K562 (cell line): ENCODE measurements at regions not wholly inside any gene's neighbourhood (a gene's known extent, or its start where the extent isn't known, plus 50 kb on each side); places are given as distances from the start of the nearest gene placed in this dataset.

Experiments
- ATAC-seq: fragments of 200-7000 bp; cut with Tn5 transposase; 3 replicates; pipeline ENCODE4 v1.9.1; 2020; ENCODE audit warnings: moderate library complexity
- BruUV-seq: library from RNA; stranded (reverse); fragments of 400-500 nt; replicated peaks from 2 replicates; lab custom pipeline; 2021; lab: Mats Ljungman, UMichigan
- CTCF ChIA-PET: fragments of 300-600 bp; formaldehyde crosslinking; extraction: SDS; loops from one replicate; lab custom pipeline; 2021; ENCODE audit warnings: low intra/inter-chr PET ratio; lab: Yijun Ruan, JAX
- POLR2A ChIA-PET: fragments of 300-600, 350-650 bp; sonication (Branson Sonifier 250); formaldehyde crosslinking; extraction: SDS; loops from one replicate; lab custom pipeline; 2021; ENCODE audit warnings: antibody characterized with exemption, inconsistent platforms; lab: Yijun Ruan, JAX
- DNase-seq, 4 experiments: peaks; one replicate each; pipeline versions ENCODE4 v3.0.0 to v3.0.0-alpha.2; 2011 to 2018; ENCODE audit warnings: low spot score in 3 of 4, mixed read lengths in 3 of 4; ENCODE audit errors: extremely low read depth in 1 of 4
- FAIRE-seq: peaks from 2 replicates; lab custom pipeline; 2011; peaks lifted over from hg19 to GRCh38; lab: Jason Lieb, UNC
- H2AFZ ChIP-seq: 2 replicates; pipeline ENCODE4 v1.6.0; 2011; ENCODE audit warnings: low read depth, low read length, control low read depth, inconsistent platforms
- H3K27ac ChIP-seq: fragments of 200-600 bp; 3 replicates; pipeline ENCODE4 v1.8.0; 2011; ENCODE audit warnings: low read depth, mild to moderate bottlenecking, control low read depth, inconsistent platforms, low read length, moderate library complexity, mixed read lengths; ENCODE audit errors: extremely low read depth
- H3K27me3 ChIP-seq, 2 experiments: fragments of 300-600 bp in 1 of 2; 2 replicates in 1 of 2; 3 replicates in 1 of 2; pipeline versions ENCODE4 v1.6.0 to v1.8.0; 2011; ENCODE audit warnings: inconsistent platforms in 2 of 2, low read length in 2 of 2, mild to moderate bottlenecking in 1 of 2, mixed read lengths in 1 of 2, moderate library complexity in 1 of 2; ENCODE audit not compliant: control insufficient read depth in 2 of 2, insufficient read depth in 2 of 2
- H3K36me3 ChIP-seq: fragments of 300-600 bp; 3 replicates; pipeline ENCODE4 v1.8.0; 2011; ENCODE audit warnings: mild to moderate bottlenecking, low read length, inconsistent platforms; ENCODE audit not compliant: control insufficient read depth, insufficient read depth
- H3K4me1 ChIP-seq, 2 experiments: fragments of 200-600 bp in 1 of 2; replicated peaks in 1 of 2; 2 replicates in 1 of 2; 3 replicates in 1 of 2; pipeline versions ENCODE4 v1.5.1 to v1.8.0; 2011; ENCODE audit warnings: inconsistent platforms in 2 of 2, low read length in 2 of 2, mild to moderate bottlenecking in 1 of 2, mixed read lengths in 1 of 2, moderate library complexity in 1 of 2; ENCODE audit not compliant: control insufficient read depth in 2 of 2, insufficient read depth in 2 of 2
- H3K4me2 ChIP-seq: 2 replicates; pipeline ENCODE4 v1.6.1; 2011; ENCODE audit warnings: low read length, control low read depth, inconsistent platforms, mixed read lengths; ENCODE audit not compliant: insufficient read depth
- H3K4me3 ChIP-seq: fragments of 200-600 bp; sonication (generic), shearing (Covaris generic); 2 replicates; pipeline ENCODE4 v1.5.1; 2016; ENCODE audit warnings: control low read depth, inconsistent platforms
- H3K79me2 ChIP-seq: fragments of 200-600 bp; 3 replicates; pipeline ENCODE4 v1.8.0; 2011; ENCODE audit warnings: low read length, inconsistent platforms; ENCODE audit not compliant: control insufficient read depth, insufficient read depth
- H3K9ac ChIP-seq, 2 experiments: 2 replicates each; pipeline versions ENCODE4 v1.6.0 to v1.6.1; 2011; ENCODE audit warnings: low read depth in 2 of 2, low read length in 2 of 2, control low read depth in 1 of 2, inconsistent platforms in 1 of 2, mild to moderate bottlenecking in 1 of 2, mixed read lengths in 1 of 2; ENCODE audit not compliant: insufficient read depth in 1 of 2
- H3K9me1 ChIP-seq: one replicate; pipeline ENCODE4 v1.6.0; 2011; ENCODE audit warnings: inconsistent platforms, mild to moderate bottlenecking, low read length, moderate library complexity; ENCODE audit not compliant: control insufficient read depth, insufficient read depth
- H3K9me3 ChIP-seq: replicated peaks from 2 replicates; pipeline ENCODE4 v1.5.1; 2011; ENCODE audit warnings: low read depth, low read length, inconsistent platforms; ENCODE audit not compliant: control insufficient read depth, insufficient read depth
- H4K20me1 ChIP-seq: replicated peaks from 2 replicates; pipeline ENCODE4 v1.6.1; 2011; ENCODE audit warnings: low read length, inconsistent platforms, mixed read lengths; ENCODE audit not compliant: control insufficient read depth, insufficient read depth
- BCLAF1 ChIP-seq, 2 experiments: fragments of 450-650 bp in 1 of 2; IDR thresholded peaks; 2 replicates each; pipeline ENCODE4 v1.6.1; 2011 to 2017; ENCODE audit warnings: low read depth in 2 of 2, antibody characterized with exemption in 1 of 2, borderline replicate concordance in 1 of 2, low read length in 1 of 2, mild to moderate bottlenecking in 1 of 2, mixed read lengths in 1 of 2; ENCODE audit not compliant: control insufficient read depth in 1 of 2
- CAMTA2 ChIP-seq: fragments of 250-450 bp; sonication (Bioruptor Pico); conservative IDR thresholded peaks from 2 replicates; pipeline ENCODE4 v1.5.1; 2022
- NR2C2 ChIP-seq, 2 experiments: fragments of 200-800 bp in 1 of 2; sonication (Bioruptor generic) in 1 of 2; sonication (generic) in 1 of 2; formaldehyde crosslinking in 1 of 2; IDR thresholded peaks; 2 replicates each; pipeline versions ENCODE4 v1.6.1 to v1.8.0; 2016 to 2022; ENCODE audit warnings: mild to moderate bottlenecking in 1 of 2, missing compliant biosample characterization in 1 of 2, missing genetic modification characterization in 1 of 2, missing genetic modification reagents in 1 of 2
- PCBP2 ChIP-seq: fragments of 200-400 bp; formaldehyde crosslinking; IDR thresholded peaks from 2 replicates; pipeline ENCODE4 v1.6.1; 2018; ENCODE audit warnings: low read length, low read depth, mild to moderate bottlenecking, moderate library complexity; ENCODE audit not compliant: poor library complexity, severe bottlenecking
- RBM39 ChIP-seq: fragments of 200-400 bp; formaldehyde crosslinking; optimal IDR thresholded peaks from 2 replicates; pipeline ENCODE3; 2018; ENCODE audit warnings: low read depth, low read length
- SMAD2 ChIP-seq: fragments of 150-350 bp; IDR thresholded peaks from 2 replicates; pipeline ENCODE4 v1.6.1; 2014; ENCODE audit warnings: low read depth, mild to moderate bottlenecking, low read length
- SMAD4 ChIP-seq: fragments of 250-450 bp; sonication (Bioruptor Pico); conservative IDR thresholded peaks from 2 replicates; pipeline ENCODE4 v1.8.0; 2021; ENCODE audit warnings: inconsistent platforms, mild to moderate bottlenecking, moderate library complexity
- SP1 ChIP-seq: sonication (generic); formaldehyde crosslinking; IDR thresholded peaks from 2 replicates; pipeline ENCODE4 v1.8.1; 2022; ENCODE audit warnings: mild to moderate bottlenecking, missing genetic modification reagents
- TAF15 ChIP-seq: fragments of 200-400 bp; formaldehyde crosslinking; IDR thresholded peaks from 2 replicates; pipeline ENCODE4 v1.6.1; 2017; ENCODE audit warnings: mild to moderate bottlenecking, low read depth, low read length, moderate library complexity
- TAL1 ChIP-seq: fragments of 450-650 bp; IDR thresholded peaks from 2 replicates; pipeline ENCODE4 v1.6.1; 2016; ENCODE audit warnings: mild to moderate bottlenecking
- ZBTB2 ChIP-seq: fragments of 450-650 bp; IDR thresholded peaks from 2 replicates; pipeline ENCODE4 v1.6.1; 2016; ENCODE audit warnings: antibody characterized with exemption
- ZC3H11A ChIP-seq: IDR thresholded peaks from 2 replicates; pipeline ENCODE4 v1.6.1; 2012; ENCODE audit warnings: low read depth, low read length, improper control_type of control experiment
- ZFX ChIP-seq: sonication (generic); formaldehyde crosslinking; IDR thresholded peaks from 2 replicates; pipeline ENCODE4 v1.8.0; 2022; ENCODE audit warnings: mild to moderate bottlenecking, missing genetic modification reagents, moderate library complexity
- ZNF134 ChIP-seq: fragments of 250-450 bp; sonication (Bioruptor Pico); conservative IDR thresholded peaks from 2 replicates; pipeline ENCODE4 v1.4.0; 2020
- ZNF197 ChIP-seq: fragments of 200-800 bp; sonication (Bioruptor generic); IDR thresholded peaks from 2 replicates; pipeline ENCODE4 v1.6.1; 2016; ENCODE audit warnings: low read depth, missing genetic modification characterization, missing compliant biosample characterization
- ZNF75A ChIP-seq: fragments of 450-650 bp; formaldehyde crosslinking; IDR thresholded peaks from 2 replicates; pipeline ENCODE4 v1.4.0; 2020; ENCODE audit warnings: mild to moderate bottlenecking
- ZNF785 ChIP-seq: fragments of 250-450 bp; sonication (Bioruptor Pico); IDR thresholded peaks from 2 replicates; pipeline ENCODE4 v1.4.0; 2020; ENCODE audit warnings: mild to moderate bottlenecking
- WGBS: fragments of 100-300 bp; shearing (Covaris generic); methylation state at CpG from one replicate; pipeline ENCODE4 v1.1.6; 2016; ENCODE audit warnings: low coverage, mixed read lengths; ENCODE audit not compliant: insufficient coverage; ENCODE audit errors: missing lambda C conversion rate; 5-methylcytosine and 5-hydroxymethylcytosine counted together
- in situ Hi-C: fragments of 300-500 bp; cut with MboI; formaldehyde crosslinking; loops from 4 replicates; pipeline ENCODE4 v1.15.0; 2018; ENCODE audit warnings: inconsistent platforms, mixed read lengths
- intact Hi-C: fragments of 100-400 bp; cut with micrococcal nuclease; formaldehyde crosslinking; loops from 2 replicates; pipeline ENCODE4 v1.14.2; 2022

GRCh38 chr5:126030698-126031097 lies 392.5 kb upstream of the GRAMD2B start:
- intact Hi-C loops (no loop called here), in situ Hi-C loops (no loop called here)
- no peaks in the 10 kb centered on the region for H3K36me3 ChIP-seq
- H3K27me3 ChIP-seq: no peaks in the 10 kb centered on the region
- no peak overlapping the region for H3K4me2 ChIP-seq
- no peak for DNase-seq
- no peak overlapping the region for H3K4me3 ChIP-seq
- no peaks in the 10 kb centered on the region for H4K20me1 ChIP-seq
- no peaks in the 10 kb centered on the region for H3K79me2 ChIP-seq
- H2AFZ ChIP-seq: no peak overlapping the region
- no peak overlapping the region for H3K9ac ChIP-seq
- H3K27ac ChIP-seq: no peak overlapping the region
- POLR2A ChIA-PET: no interaction called here
- no TSS peak for BruUV-seq
- H3K9me1 ChIP-seq: no peaks in the 10 kb centered on the region
- WGBS: 2% methylated on average over 3 of the region's 3 CpGs
- CTCF ChIA-PET: no interaction called here
- ATAC-seq: no peak
- no peaks in the 10 kb centered on the region for H3K9me3 ChIP-seq
- no peaks in the 10 kb centered on the region for H3K4me1 ChIP-seq
- TF ChIP-seq ZNF75A (CRISPR knock-in tag): no peak
- no peak for TF ChIP-seq PCBP2
- TF ChIP-seq TAL1: no peak
- no peak for TF ChIP-seq ZC3H11A
- TF ChIP-seq CAMTA2 (CRISPR knock-in tag): no peak
- no peak for TF ChIP-seq SP1 (CRISPR knock-in tag)
- no peak for TF ChIP-seq ZNF134 (CRISPR knock-in tag)
- no peak for TF ChIP-seq SMAD4 (CRISPR knock-in tag)
- TF ChIP-seq TAF15: no peak
- no peak for TF ChIP-seq ZNF197 (CRISPR knock-in tag)
- no peak for TF ChIP-seq ZBTB2
- TF ChIP-seq ZFX: no peak
- TF ChIP-seq RBM39: no peak
- no peak for TF ChIP-seq ZNF785 (CRISPR knock-in tag)
- no peak for TF ChIP-seq NR2C2 (CRISPR knock-in tag; IDR thresholded peaks at IDR 0.05)
- TF ChIP-seq NR2C2 (tag; IDR thresholded peaks at IDR 0.05): no peak
- TF ChIP-seq SMAD2: no peak
- no peak for TF ChIP-seq BCLAF1 (IDR thresholded peaks at IDR 0.05; ENCODE audit: borderline replicate concordance in 1 of 2, control insufficient read depth in 1 of 2, low read depth in 2 of 2, low read length in 1 of 2)
- FAIRE-seq: no peak
